HPDE6-E6E7 (cell line): ENCODE measurements at regions not wholly inside any gene's neighbourhood (a gene's known extent, or its start where the extent isn't known, plus 50 kb on each side); places are given as distances from the start of the nearest gene placed in this dataset.
A peak's percentile ranks its signal among the peaks of the same experiment; 100 is the strongest.

ENCODE experiments used
- DNase-seq: peaks from one replicate; pipeline ENCODE4 v3.0.0; 2011; ENCODE audit warnings: missing footprints; ENCODE audit errors: extremely low spot score

GRCh38 chrX:20477219-20477618, 210.5 kb upstream of the RPS6KA3 start:
- DNase-seq = no peak

- DNase-seq = no peak
Measured at GRCh38 chrX:20472620-20473258, 206.0 kb upstream of the RPS6KA3 start.

- DNase-seq = no peak
Measured at GRCh38 chrX:20472148-20472547, 205.4 kb upstream of the RPS6KA3 start.

- no peak for DNase-seq
Measured at GRCh38 chrX:20471483-20471882, 204.8 kb upstream of the RPS6KA3 start.

DNA sequence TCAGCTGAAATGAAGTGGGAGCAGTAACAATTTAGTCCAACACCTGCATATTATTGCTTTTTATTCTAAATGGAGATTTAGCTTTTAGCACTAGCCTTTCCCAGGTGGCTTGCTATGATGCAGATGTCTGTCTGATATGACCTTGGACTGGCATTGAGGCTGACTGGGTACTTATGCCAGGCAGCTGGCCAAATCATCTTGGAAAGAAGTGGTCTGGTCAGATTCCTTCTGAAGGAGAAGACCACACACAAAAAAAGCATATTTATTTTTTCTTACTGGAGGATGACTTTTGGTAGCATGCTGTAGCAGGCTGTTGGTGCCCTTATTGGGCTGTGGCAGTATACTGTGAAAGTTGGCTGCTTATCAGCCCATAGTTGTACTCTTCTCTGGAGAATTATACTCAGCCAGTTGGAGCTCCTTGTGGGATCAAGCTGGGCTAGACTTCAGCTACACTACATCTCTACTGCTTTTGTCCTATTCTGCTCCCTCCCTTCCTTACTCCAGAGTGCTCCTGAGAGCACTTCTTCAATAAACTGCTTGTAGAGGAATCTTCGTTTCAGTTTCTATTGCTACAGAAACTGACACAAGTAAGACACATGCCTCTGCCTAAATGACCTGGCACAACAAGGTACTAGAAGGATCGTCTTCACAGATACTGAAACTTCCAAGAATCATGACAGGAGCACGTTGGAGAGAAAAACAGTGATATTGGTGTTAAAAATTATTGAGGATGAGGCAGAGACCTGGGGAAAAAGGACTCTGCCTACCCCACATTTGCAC, 196.8 kb upstream of the RPS6KA3 start:
- no peak for DNase-seq

DNA sequence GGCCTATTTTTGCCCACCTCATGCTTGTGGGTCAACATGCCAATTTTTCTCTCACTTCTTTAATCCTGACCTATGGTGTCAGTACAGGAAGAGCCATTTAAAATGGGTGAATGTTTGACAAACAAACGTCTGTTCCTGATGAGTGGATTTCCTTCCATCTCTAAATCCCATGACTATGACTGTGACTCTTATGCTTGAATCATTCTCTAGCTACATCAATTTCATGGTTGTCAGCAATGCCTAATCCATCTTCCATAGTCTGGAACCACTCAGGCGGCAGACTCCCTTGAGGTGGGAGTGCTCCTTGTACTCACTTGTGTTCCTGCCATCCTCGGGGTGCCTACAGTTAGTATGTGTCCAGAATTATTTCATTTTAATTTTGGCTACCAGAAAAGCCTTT, 194.9 kb upstream of the RPS6KA3 start:
- no peak for DNase-seq

DNA sequence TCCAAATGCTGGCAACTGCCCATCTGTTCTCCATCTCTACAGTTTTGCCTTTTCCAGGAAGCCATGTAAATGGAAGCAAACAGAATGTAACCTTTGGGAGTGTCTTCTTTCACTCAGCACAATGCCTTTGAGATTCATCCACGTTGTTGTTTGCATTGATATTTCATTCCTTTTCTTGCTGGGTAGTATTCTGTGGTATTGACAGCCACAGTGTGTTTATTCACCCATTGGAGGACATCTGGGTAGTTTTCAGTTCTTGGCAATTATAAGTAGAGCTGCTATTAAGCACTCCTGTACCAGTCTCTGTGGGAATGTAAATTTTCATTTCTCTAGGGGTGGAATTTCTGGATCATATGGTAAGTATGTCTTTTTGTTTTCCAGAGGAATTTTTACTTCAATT, 194.3 kb upstream of the RPS6KA3 start:
- DNase-seq = no peak

- DNase-seq = no peak
Measured at GRCh38 chrX:20459410-20460350, 193.0 kb upstream of the RPS6KA3 start.

DNA sequence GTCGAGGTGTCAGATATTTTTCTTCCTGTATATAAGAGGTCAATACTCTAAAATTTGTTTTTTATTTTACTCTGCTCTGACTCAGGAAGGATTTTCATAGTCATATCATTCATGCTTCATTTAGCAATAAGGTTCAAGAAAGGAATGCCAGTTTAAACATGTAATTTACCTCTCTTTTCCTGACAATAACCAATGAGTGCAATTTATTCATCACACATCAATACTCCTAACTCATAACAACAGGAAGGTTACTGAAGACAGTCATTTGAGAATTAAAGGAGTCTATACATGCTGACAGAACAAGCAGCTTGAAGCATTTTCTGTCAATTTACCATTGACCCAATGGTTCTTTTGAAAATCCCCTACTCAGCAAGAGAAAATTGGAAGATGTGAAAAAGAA, 190.3 kb upstream of the RPS6KA3 start:
- DNase-seq = no peak

GRCh38 chrX:20455001-20455400, 188.3 kb upstream of the RPS6KA3 start:
- DNase-seq = no peak

- no peak for DNase-seq
Measured at GRCh38 chrX:20454117-20454516, 187.4 kb upstream of the RPS6KA3 start.

- no peak for DNase-seq
Measured at GRCh38 chrX:20452487-20452886, 185.8 kb upstream of the RPS6KA3 start.

- DNase-seq = no peak
Measured at GRCh38 chrX:20451929-20452328, 185.2 kb upstream of the RPS6KA3 start.

- DNase-seq = no peak
Measured at GRCh38 chrX:20445109-20445508, 178.4 kb upstream of the RPS6KA3 start.

DNA sequence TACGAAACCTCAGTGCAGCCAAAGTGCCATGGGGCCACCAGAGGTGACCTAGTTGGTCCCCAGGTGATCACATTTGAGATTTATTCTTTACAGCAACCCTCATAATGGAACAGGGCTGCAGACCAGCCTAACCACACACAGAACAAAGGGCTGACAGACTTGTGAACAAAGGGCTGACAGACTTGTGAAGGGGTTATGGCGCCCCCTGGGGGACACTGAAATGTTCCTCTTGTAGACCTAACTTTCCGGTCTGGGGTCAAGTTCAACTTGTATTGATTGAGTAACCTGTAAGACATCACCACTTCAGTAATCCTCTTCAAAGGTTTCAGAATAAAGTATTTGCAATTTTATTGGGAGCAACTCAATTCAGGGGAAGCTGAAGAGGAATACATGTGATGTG, 175.9 kb upstream of the RPS6KA3 start:
- DNase-seq = peak; percentile 34

- no peak for DNase-seq
Measured at GRCh38 chrX:20441123-20441522, 174.4 kb upstream of the RPS6KA3 start.

GRCh38 chrX:20438871-20439526, 172.3 kb upstream of the RPS6KA3 start:
- no peak for DNase-seq

- DNase-seq = no peak
Measured at GRCh38 chrX:20437683-20438082, 171.0 kb upstream of the RPS6KA3 start.

DNA sequence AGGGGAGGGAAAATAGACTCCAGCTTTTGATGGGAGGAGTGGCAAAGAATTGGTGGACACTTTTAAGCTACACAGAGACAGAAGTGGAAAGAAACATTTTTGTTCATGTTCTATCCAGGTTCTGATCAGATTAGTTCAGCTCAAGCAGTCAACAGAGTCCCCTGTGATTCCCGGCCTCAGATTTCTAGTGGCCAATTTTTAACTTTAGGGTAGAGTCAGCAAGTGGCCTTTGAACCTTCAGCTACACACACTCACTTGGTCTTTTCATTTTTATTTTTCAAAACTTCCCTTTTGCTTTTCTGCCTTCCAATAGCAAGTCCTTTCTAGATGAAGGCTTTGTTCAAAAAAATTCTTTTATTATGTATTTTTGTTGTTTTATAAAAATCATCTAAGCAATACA, 169.2 kb upstream of the RPS6KA3 start:
- DNase-seq = no peak

GRCh38 chrX:20434986-20435385, 168.3 kb upstream of the RPS6KA3 start:
- DNase-seq = no peak

DNA sequence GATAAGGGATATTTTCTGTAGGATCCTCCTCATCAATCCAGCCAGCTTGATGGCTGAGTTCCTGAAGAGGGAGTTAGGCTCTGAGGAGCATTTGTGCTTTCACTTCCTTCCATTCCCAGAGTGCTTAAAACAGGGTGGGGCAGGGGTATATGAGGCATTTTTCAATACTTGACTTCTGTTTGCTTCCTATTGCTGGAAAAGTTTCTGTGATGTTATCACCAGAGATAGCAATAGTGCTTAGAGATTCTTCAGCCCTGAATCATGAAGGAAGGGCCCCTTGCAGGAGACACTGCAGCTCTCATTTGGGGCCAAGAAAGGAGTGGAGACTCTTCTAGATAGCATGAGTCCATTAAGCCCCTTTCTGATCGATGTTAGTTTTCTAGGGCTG, 166.7 kb upstream of the RPS6KA3 start:
- no peak for DNase-seq
